HG03108 (cell line): ENCODE measurements at regions not wholly inside any gene's neighbourhood (a gene's known extent, or its start where the extent isn't known, plus 50 kb on each side); places are given as distances from the start of the nearest gene placed in this dataset.
"Not testable (repeated sequence)": the region's sequence is repeated elsewhere in the genome, so short reads cannot be mapped to it uniquely, and the experiment has no call there.

ENCODE experiments used
- ATAC-seq: cut with Tn5 transposase; IDR thresholded peaks from one replicate; pipeline ENCODE4 v1.9.1; 2021; ENCODE audit warnings: moderate library complexity; ENCODE audit not compliant: unreplicated experiment

DNA sequence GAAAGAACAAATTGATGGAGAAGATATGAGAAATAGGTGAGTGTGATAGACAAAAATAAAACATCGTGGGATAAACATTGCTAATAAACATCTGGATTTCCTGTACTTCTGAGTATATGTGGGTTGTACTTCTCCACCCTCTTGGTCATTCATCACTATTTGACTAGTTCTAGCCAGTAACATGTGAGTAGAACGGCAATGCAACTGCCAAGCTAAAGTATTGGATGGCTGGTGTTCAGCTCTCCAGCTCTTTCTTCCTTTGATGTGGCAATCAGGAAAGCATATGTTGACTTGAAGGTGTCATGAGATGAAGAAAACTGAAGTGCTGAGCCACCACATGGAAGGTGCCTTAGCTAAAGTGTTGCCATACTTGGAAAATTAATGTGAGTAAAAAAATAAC, 144.9 kb downstream of the SCG2 start:
- no peak for ATAC-seq

DNA sequence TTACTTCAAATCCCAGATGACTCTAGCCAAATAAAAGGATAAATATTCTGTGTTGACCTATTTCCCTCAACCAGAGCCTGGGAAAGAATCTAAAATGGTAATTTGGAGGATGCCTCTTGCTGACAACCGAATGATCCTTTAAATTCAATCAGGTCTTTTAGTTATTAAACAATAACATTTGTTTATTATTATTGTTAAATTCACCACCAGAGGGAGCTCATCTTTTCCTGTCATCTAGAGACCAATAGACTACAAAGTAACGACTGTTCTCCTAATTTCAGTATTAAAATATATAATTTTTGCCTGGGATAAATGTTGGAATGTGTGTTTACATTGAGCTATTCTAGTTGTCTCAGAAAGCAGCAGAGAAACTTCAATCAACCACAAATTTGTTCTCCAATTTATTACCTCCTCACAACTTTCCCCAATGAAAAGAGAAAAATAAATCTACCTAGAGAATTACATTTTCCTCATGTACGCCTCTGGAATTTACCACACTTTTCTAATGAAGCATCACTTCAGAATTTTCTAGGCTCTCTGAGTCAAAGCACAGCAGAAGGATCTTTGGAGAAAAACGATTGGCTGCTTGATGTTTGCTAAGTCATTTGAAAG, 142.7 kb downstream of the SCG2 start:
- ATAC-seq: no peak

DNA sequence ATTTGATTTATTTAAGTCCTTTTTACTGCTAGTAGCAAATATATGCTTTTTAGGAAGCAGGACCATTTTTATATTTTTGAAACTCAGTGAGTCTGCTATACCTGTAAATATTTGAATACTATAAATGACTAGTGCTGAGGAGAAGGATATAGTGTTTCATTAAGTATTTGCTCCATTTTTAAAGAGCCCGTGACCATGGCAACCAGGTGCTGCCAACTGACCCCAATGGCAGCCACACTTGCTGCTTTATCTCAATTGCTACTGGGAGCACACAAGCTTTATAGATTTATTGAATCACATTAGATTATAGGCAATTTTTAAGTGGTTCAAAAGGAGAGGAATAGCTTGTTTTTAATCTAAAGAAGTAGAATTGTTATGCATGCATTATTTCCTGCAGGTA, 142.0 kb downstream of the SCG2 start:
- ATAC-seq: no peak

DNA sequence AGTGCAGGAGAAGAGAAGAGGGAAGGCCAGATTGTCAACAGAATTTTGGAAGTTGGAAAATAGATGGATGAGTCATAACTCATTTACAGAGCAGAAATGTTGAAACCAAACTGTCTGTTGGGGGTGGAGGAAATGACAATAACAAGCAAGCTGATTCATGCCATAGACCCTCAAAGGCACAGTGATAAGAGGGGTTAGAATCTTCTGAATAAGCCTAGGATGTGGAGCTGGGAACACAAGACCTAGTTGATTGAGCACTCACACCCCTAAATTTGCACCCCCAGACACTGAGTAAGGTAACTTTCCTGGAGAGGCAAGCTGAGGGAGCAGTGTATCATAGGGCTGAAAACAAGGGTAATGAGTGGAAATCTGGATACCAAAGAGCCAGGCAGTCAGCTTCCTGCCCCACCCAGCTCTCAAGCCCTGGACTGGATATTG, 141.4 kb downstream of the SCG2 start:
- ATAC-seq: no peak

DNA sequence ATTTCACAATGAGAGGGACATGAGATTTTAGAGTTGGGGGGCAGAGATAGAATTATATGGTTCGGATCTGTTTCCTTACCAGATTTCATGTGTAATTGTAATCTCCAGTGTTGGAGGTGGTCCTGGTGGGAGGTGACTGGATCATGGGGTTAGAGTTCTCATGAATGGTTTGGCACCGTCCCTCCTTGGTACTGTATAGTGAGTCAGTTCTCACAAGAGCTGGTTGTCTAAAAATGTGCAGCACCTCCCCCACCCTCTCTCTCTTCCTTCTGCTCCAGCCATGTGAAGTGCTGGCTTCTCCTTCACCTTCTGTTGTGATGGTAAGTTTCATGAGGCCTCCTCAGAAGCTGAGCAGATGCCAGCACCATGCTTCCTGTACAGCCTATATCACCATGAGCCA, 138.1 kb downstream of the SCG2 start:
- ATAC-seq: no peak

DNA sequence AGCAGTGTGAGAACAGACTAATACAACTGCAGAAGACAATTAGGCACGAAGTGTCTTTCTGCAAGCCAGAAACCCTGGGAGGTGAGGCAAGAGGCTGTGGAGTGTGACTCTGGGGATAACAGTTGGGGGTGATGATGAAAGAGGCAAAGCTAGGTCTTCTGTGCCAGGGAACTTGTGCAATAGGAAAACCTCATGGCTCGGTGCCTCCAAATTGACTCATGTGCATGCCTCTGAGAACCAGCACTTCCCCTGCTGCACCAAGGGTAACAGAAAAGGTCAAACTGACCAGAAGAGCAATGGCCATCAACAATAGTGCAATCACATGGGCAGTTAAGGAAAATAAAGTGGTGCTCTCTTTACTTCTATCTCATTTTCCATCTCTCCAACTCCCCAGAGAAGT, 136.4 kb downstream of the SCG2 start:
- no peak for ATAC-seq

DNA sequence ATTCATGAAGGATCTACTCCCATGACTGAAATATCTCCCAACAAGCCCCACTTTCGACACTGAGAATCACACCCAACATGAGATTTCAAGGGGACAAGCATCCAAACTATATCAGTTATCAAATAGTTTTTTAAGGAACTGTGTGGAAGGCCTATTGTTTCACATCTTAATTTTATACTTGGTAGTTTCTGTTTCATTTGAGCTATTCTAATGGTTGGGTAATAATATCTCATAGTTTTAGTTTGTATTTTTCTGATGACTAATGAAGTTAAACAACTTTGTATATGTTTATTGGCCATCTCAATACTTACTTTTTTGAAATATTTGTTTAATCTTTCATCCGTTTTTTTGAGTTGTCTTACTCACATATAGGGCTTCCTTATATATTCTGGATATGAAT, 135.0 kb downstream of the SCG2 start:
- no peak for ATAC-seq

DNA sequence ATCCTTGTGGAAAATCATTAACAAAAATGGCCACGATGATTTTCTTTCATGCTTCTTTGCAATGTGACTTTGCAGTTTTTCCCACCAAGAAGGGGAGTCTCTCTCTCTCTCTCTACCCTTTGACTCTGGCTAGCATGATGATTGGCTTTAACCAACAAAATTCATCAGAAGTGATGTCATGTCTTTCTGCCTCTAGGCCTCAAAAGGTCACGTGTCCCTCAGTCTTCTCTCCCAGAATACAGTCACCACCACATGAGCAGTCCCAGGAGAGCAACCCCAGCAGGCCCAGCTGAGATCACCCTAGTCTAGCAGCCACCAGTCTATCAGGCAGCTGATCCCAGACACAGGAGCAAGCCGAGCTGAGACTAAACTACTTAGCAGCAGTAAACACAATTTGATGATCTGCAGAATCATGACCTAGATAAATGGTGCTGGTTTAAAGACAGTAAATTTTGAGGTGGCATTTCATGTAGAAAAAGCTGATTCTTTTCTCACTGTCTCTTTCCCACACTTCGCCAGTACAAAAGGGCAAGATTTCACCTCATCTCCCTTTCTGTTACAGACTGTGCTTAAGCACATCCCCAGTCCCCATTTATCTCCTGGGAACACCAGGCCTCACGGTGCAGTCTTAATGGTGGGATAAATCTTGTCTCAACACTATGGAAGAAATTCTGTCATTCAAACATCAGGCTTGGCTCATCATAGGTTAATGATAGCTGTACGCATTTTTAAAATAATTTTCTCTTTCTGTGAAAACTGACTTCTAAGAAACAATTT, 132.7 kb downstream of the SCG2 start:
- ATAC-seq: no peak

DNA sequence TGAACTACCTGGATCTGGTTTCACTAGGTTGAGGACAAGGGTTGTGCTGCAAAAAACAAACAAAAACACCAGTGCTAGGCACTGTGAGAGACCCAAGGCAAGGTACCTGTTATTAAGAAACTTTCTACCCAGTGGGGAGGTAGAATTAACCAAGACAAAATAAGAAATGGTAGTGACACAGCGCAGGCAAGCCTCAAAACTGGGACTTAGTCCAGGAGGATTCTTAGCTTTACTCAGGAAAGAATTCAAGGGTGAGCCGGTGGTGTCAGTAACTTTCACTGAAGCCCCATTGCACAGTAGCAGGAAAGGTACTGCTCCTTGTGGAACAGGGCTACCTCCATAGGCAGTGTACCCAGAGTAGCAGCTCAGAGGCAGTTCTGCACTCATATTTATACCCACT, 131.6 kb downstream of the SCG2 start:
- no peak for ATAC-seq

DNA sequence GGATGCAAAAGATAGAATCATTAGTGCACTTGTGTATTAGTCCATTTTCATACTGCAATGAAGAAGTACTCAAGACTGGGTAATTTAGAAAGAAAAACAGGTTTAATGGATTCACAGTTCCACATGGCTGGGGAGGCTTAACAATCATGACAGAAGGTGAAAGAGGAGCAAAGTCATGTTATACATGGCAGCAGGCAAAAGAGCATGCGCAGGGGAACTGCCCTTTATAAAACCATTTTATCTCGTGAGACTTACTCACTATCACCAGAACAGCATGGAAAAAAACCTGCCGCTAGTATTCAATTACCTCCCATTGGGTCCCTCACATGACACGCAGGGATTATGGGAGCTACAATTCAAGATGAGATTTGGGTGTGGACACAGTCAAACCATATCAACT, 129.4 kb downstream of the SCG2 start:
- ATAC-seq: no peak

DNA sequence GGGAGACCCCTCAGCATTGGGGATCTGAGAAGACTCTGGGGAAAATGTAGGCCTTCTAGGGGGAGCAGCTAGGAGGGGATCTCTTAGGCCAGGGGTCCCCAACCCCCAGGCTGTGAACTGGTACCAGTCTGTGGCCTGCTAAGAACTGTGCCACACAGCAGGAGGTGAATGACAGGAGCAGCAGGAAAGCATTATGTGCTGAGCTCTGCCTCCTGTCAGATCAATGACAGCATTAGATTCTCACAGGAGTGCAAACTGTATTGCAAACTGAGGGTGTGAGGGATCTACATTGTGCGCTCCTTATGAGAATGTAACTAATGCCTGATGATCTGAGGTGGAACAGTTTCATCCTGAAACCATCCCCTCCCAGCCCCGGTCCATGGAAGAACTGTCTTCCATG, 127.3 kb downstream of the SCG2 start:
- ATAC-seq: no peak

DNA sequence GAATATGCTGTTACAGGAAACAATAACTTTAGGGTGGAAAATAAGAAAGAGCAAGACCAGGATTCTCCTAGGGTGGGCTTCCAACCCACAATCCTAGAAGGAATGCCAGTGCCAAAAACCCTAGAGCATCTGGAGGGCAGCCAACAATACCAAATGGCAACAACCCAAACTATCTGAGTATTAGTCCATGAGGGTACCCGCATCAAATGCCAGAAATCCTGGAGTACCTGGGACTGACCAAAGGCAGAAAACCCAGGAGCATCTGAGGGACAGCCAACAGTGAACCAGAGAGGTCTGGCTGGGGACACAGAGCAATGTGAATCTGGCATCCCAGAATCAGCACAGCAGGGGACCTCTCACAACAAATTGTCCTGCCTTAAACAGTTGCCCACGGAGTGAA, 126.3 kb downstream of the SCG2 start:
- ATAC-seq: no peak

DNA sequence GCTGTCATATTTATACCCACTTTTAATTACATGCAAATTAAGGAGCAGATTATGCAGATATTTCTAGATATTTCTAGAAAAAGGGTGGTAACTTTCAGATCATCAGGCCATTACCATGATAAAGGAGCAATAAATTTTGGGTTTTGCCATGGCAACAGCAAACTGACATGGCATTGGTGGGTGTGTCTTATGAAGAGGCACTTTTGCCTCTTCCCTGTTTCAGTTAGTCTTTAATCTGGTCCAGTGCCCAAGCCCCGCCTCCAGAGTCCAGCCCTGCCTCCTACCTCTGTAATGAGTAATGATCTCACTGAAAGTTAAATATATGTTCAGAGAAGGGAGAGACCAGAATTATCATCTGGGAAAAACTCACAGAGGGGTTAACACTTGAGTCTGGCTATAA, 124.8 kb downstream of the SCG2 start:
- no peak for ATAC-seq

DNA sequence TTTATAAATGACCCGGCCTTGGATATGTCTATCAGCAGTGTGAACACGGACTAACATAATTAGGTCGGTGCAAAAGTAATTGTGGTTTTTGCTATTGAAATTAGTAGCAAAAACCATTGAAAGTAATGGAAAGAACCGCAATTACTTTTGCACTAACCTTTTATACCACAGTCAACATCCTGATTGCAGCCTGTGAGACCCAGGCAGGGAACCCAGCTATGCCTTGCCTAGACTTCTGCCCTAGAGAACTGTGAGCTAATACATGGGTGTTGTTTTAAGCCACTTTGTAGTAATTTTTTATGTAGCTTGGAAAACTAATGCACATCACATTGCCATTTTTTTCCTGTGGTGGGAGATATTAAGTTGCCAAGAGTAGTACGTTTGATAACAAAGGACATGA, 120.7 kb downstream of the SCG2 start:
- ATAC-seq: no peak

DNA sequence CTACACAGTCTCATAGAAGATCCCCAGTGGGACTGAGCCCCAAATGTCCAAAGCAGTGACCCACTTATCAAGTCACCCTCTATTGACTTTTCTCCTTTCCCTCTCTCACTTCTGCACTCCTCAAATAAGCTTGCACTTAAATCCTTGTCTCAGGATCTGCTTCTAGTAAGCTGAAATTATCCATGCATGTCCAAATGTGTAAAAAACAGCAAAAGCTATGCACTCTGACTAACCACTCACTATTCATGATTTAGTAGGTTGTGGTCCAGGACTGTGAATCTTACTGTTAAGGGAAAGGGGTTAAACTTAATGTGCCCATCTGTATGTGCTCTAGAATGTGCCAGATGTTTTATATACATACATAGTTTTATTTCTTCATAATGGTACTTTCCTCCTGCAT, 115.4 kb downstream of the SCG2 start:
- ATAC-seq: no peak

DNA sequence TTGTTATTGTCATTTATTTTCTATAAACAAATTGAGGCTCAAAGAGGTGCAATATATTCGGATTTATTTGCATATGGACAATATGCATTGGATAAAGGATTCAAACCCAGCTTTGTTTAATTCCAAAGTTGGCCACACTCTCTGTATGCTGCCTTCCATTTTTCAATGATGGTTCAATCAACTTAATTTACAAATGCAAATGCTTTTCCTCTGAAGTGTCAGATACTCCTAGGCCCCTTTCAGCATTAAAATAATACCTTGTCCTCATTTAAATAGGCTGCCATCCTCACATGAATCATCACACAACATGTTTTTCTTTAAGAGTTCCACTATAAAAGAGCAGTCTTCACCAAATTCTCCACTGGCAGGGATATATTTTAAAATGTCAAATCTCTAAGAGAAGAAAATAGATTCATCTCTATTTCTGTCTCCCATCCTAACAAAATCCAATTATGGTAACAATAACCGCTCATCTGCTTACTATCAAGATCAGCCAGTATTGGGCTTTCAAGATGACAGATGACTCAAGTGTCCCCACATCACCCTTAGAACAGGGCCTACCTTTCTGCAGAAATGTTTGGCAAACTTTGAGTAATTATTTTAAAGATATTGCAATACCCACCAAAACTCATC, 114.8 kb downstream of the SCG2 start:
- ATAC-seq: no peak

DNA sequence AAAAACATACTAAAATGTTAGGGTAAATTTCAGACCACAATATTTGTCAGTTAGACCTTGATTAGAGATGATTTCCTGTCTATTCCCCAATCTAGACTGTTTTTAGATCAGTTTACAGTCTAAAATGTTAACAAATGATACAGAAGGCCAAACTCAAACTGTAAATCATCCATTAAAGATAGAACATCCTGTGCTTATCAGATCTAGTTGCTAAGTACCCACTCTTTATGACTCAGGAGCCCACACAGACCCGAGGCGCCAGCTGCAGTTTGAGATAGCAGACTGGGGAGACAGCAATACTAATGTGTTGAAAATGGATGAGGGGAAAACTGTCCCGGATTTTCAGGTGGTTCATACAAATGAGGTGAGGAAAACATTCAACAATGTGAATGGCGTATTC, 113.3 kb downstream of the SCG2 start:
- ATAC-seq: no peak

DNA sequence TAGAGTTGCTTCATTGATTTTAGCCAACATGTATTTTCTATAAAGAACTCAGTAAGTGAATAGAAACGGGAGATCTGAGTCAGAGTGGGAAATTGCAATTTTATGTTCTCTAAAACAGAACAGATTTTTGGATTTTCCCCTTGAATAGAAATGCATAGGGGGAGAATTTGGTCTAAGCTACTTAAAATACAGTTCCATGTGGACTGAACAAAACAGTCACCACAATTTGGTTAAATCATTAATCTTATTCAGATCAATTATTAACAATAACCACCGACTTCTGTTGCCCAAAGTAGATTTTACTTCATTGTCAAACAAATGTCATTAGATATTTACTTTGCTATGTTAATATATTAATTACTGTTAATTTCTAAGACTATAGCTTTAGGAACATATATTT, 107.7 kb downstream of the SCG2 start:
- ATAC-seq: no peak

DNA sequence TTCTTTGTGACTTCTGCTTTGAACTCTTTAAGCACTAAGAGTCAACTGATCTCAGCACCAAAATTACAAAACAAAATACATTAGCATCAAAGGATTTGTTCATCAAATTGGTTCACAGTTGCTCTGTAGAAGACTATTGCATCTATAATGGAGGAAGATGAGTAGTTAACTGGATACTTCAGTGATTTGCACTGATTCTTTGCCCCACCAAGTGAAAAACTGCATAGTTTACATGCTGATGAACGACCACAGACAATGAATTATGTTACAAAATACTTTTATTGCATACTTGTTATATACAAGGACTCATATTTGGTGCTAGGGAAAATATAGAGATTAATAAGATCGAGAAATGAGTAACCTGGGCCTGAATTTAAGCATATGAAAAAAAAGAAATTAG, 107.2 kb downstream of the SCG2 start:
- ATAC-seq: no peak

DNA sequence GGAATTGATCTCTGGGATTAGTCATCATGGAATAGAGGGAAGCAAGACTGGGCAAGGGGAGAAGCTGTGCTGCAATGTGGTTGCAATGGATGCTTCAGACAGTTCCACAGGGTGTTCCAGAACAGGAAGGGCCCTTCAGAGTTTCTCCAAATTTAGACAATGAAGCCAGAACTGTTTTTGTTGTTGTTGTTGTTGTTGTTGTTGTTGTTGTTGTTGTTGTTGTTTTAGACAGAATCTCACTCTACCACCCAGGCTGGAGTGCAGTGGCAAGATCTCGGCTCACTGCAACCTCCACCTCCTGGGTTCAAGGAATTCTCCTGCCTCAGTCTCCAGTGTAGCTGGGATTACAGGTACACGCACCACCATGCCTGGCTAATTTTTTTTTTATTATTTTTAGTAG, 105.3 kb downstream of the SCG2 start:
- not testable (repeated sequence) for ATAC-seq

DNA sequence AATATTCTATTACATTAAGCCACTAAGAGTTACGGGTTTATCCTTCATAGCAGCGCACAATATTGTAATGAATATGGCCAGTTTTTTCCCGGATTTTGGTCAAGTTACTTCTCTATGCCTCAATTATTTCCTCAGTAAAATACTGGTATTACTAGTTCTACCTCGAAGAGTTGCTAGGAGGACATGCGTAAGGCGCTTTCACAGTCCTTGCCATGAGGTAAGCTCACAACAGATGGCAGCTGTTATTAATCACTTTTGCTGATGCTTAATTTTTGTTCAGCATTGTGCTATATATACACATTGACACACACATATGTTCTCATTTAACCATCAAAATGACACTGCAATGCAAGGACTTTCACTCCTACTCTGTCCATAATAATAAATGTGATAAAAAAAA, 101.5 kb downstream of the SCG2 start:
- ATAC-seq: no peak

DNA sequence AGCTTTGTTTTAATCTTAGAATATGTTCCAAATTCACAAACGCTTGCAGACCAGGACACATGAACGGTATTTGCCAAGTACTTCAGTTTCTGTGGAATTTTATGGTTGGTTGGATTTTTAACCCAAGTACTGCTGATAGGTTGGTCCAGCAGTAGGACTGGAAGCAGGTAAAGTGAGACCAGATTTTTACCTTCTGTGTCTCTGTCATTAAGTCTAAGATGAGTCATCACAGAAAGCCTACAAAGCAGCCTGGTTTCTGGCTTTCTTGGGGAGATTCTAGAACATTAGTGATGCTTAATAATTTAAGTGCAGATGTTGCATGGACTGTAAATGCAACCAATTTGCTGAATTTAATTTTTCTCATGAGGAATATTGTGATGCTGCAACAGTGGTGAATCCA, 100.5 kb downstream of the SCG2 start:
- no peak for ATAC-seq
